ENCODE measurements at regions not wholly inside any gene's neighbourhood (a gene's known extent, or its start where the extent isn't known, plus 50 kb on each side); places are given as distances from the start of the nearest gene placed in this dataset.
"Not testable (repeated sequence)": the region's sequence is repeated elsewhere in the genome, so short reads cannot be mapped to it uniquely, and the experiment has no call there.

GRCh38 chr16:66099306-66099705 is 267.2 kb upstream of the CDH5 start:
- DNase-seq (ENCODE audit: low read depth) = no peak

GRCh38 chr16:66097751-66098150 is 268.7 kb upstream of the CDH5 start:
- DNase-seq (ENCODE audit: low read depth) = no peak

GRCh38 chr16:66095676-66096075 is 270.8 kb upstream of the CDH5 start:
- DNase-seq (ENCODE audit: low read depth) = no peak

- DNase-seq (ENCODE audit: low read depth) = no peak
Measured at GRCh38 chr16:66093191-66093590, 273.3 kb upstream of the CDH5 start.

- peak; percentile 87 for DNase-seq (ENCODE audit: low read depth)
Measured at GRCh38 chr16:66091471-66091891, 275.0 kb upstream of the CDH5 start.

DNA sequence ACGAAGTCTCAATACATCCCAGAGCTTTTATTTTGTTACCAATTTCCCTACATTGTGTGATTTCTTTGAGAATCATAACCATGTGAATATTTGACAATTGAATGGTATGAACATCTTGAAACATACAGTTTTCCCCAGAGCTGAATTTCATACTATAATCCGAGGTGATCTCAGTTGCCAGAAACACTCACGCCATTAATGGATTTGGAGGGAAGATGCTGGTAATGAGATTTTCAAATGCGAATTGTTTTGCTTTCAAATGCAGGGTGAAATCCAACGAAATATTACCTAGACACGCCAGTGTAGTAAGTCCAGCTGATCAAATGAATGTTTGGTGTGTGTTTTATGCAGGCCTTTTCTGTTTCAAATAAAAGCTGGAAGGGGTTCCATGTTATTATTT is 277.8 kb upstream of the CDH5 start:
- no peak for DNase-seq (ENCODE audit: low read depth)

GRCh38 chr16:66087308-66087707 is 279.2 kb upstream of the CDH5 start:
- DNase-seq (ENCODE audit: low read depth) = no peak

- no peak for DNase-seq (ENCODE audit: low read depth)
Measured at GRCh38 chr16:66085651-66086050, 280.8 kb upstream of the CDH5 start.

GRCh38 chr16:66084731-66085130 is 281.8 kb upstream of the CDH5 start:
- not testable (repeated sequence) for DNase-seq (ENCODE audit: low read depth)

DNA sequence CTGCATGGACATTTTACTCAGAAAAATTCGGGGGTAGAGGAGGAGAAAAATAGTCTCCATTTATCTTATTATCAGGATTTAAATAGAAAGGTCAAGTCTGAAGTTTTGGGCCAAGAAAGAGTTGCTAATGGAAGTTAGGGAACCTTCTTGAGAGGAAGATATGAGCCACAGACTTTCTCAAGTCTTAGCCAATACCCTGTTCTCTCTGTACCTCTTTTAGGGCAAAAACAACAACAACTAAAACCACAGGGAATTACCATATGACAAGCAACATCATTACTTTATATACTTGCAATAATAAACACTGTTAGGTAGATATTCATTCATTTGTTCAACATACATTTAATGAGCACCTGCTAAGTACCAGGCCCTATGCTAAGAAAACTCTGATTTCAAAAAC is 282.2 kb upstream of the CDH5 start:
- DNase-seq (ENCODE audit: low read depth) = no peak

GRCh38 chr16:66083171-66083570 is 283.3 kb upstream of the CDH5 start:
- DNase-seq (ENCODE audit: low read depth) = no peak

DNA sequence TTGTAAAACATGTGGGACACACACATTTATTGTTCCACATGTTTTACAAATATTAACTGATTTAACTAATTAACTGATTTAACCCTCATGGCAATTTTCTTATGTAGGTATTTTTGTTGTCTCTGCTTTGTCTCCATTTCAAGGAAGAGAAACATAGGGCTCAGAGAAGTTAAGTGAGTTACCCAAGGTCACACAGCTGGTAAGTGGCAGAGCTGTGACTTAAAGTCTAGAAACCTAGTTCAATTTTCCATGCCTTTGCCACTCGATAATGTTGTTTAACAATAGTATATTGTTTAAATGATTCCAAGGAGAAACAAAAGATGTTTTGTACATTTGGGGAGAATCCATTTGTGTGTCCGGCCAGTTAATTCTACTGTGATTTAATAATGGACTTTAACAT is 284.1 kb upstream of the CDH5 start:
- no peak for DNase-seq (ENCODE audit: low read depth)

GRCh38 chr16:66081775-66082366 is 284.6 kb upstream of the CDH5 start:
- DNase-seq (ENCODE audit: low read depth) = no peak

DNA sequence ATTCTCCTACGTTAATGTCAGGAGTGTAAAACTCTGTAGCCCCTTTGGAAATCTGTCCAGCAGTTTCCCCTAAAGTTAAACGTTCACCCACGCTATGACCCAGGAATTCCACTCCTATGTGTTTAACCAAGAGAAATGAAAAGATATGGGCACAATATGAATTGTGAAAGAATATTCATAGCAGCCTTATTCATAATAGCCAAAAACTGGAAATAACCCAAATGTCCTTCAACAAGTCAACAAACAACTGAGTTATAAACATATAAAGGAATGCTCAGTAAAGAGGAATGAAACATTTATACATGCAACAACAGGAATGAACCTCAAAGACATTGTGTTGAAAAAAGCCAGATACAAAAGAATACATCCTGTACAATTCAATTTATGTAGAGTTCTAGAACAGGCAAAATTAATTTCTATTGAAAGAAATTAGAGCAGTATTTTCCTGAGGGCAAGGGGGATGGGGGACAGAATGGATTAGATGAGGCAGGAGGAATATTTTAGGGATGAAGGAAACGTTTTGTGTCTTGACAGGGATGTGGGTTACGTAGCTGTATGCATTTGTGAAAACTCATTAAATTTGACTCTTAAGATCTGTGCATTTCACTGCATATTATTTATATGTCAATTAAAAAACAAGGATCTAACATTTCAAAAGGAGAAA is 286.7 kb upstream of the CDH5 start:
- DNase-seq (ENCODE audit: low read depth) = peak; percentile 63

GRCh38 chr16:66070140-66070917 is 296.2 kb upstream of the CDH5 start:
- peak; percentile 81 for DNase-seq (ENCODE audit: low read depth)

DNA sequence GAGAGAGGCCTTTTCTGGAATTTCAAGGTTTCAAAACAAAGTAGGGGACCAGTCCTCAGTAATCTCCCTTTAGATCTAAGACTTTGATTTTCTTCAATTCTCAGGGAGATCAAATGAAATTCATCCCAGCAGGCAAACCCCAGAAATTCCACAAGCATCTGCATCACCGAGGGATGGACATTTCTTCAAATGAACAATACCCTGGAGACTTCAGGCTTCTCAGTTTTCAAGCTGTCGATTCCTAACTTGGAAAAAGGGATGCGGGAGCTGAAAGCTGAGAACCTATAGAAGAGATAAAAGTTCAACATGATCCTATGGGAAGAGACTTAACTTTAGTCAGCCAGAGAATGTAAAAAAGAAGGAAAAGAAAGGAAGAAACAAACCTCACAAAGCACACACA is 296.9 kb upstream of the CDH5 start:
- no peak for DNase-seq (ENCODE audit: low read depth)

DNA sequence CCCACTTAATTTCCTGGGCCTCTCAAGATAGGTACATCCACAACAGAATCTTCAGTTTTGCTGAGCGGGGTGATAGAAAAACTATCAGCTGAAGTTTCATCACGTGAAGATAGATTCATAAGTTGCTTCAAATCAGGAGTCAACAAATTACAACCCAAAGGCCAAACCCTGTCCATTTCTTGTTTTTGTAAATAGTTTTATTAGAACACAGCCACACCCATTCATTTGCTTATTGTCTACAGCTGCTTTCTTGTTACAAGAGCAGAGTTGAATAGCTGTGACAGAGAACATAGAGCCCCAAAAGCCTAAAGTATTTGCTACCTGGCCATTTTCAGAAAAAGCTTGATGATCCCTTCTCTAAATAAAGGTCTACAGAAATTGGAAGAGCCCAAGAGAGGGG is 300.1 kb upstream of the CDH5 start:
- no peak for DNase-seq (ENCODE audit: low read depth)

DNA sequence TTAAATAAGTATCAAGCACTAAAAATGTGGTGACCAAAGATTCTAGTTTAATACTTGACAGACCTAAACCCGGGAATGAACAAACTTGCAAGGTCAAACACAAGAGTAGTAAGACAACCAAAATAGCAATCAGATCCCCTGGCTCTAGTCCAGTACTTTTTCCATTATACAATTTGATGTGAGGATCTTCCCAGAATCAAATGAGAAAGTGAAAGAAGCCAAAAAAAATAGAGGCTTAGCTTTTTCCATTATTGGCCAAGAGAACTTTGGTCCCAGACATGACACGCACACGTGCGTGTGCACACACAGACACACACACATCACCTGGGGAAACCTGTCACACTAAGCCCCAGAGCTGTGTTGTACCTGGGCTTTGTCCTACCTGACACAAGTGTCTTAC is 300.6 kb upstream of the CDH5 start:
- peak; percentile 25 for DNase-seq (ENCODE audit: low read depth)

GRCh38 chr16:66064801-66065530 is 301.5 kb upstream of the CDH5 start:
- no peak for DNase-seq (ENCODE audit: low read depth)

GRCh38 chr16:66058832-66059231 is 307.7 kb upstream of the CDH5 start:
- DNase-seq (ENCODE audit: low read depth) = no peak

GRCh38 chr16:66058172-66058691 is 308.3 kb upstream of the CDH5 start:
- DNase-seq (ENCODE audit: low read depth) = peak; percentile 83

- DNase-seq (ENCODE audit: low read depth) = peak; percentile 68
Measured at GRCh38 chr16:66057057-66057456, 309.4 kb upstream of the CDH5 start.

Measured in fibroblast of gingiva (primary cell).